K562 (cell line): ENCODE measurements at regions not wholly inside any gene's neighbourhood (a gene's known extent, or its start where the extent isn't known, plus 50 kb on each side); places are given as distances from the start of the nearest gene placed in this dataset.

Experiments used
- ATAC-seq: fragments of 200-7000 bp; cut with Tn5 transposase; 3 replicates; pipeline ENCODE4 v1.9.1; 2020; ENCODE audit warnings: moderate library complexity
- BruUV-seq: library from RNA; stranded (reverse); fragments of 400-500 nt; replicated peaks from 2 replicates; lab custom pipeline; 2021; lab: Mats Ljungman, UMichigan
- CTCF ChIA-PET: fragments of 300-600 bp; formaldehyde crosslinking; extraction: SDS; loops from one replicate; lab custom pipeline; 2021; ENCODE audit warnings: low intra/inter-chr PET ratio; lab: Yijun Ruan, JAX
- POLR2A ChIA-PET: fragments of 300-600, 350-650 bp; sonication (Branson Sonifier 250); formaldehyde crosslinking; extraction: SDS; loops from one replicate; lab custom pipeline; 2021; ENCODE audit warnings: antibody characterized with exemption, inconsistent platforms; lab: Yijun Ruan, JAX
- DNase-seq, 4 experiments: peaks; one replicate each; pipeline versions ENCODE4 v3.0.0 to v3.0.0-alpha.2; 2011 to 2018; ENCODE audit warnings: low spot score in 3 of 4, mixed read lengths in 3 of 4; ENCODE audit errors: extremely low read depth in 1 of 4
- FAIRE-seq: peaks from 2 replicates; lab custom pipeline; 2011; peaks lifted over from hg19 to GRCh38; lab: Jason Lieb, UNC
- H2AFZ ChIP-seq: 2 replicates; pipeline ENCODE4 v1.6.0; 2011; ENCODE audit warnings: low read depth, low read length, control low read depth, inconsistent platforms
- H3K27ac ChIP-seq: fragments of 200-600 bp; 3 replicates; pipeline ENCODE4 v1.8.0; 2011; ENCODE audit warnings: low read depth, mild to moderate bottlenecking, control low read depth, inconsistent platforms, low read length, moderate library complexity, mixed read lengths; ENCODE audit errors: extremely low read depth
- H3K27me3 ChIP-seq, 2 experiments: fragments of 300-600 bp in 1 of 2; 2 replicates in 1 of 2; 3 replicates in 1 of 2; pipeline versions ENCODE4 v1.6.0 to v1.8.0; 2011; ENCODE audit warnings: inconsistent platforms in 2 of 2, low read length in 2 of 2, mild to moderate bottlenecking in 1 of 2, mixed read lengths in 1 of 2, moderate library complexity in 1 of 2; ENCODE audit not compliant: control insufficient read depth in 2 of 2, insufficient read depth in 2 of 2
- H3K36me3 ChIP-seq: fragments of 300-600 bp; 3 replicates; pipeline ENCODE4 v1.8.0; 2011; ENCODE audit warnings: mild to moderate bottlenecking, low read length, inconsistent platforms; ENCODE audit not compliant: control insufficient read depth, insufficient read depth
- H3K4me1 ChIP-seq, 2 experiments: fragments of 200-600 bp in 1 of 2; replicated peaks in 1 of 2; 2 replicates in 1 of 2; 3 replicates in 1 of 2; pipeline versions ENCODE4 v1.5.1 to v1.8.0; 2011; ENCODE audit warnings: inconsistent platforms in 2 of 2, low read length in 2 of 2, mild to moderate bottlenecking in 1 of 2, mixed read lengths in 1 of 2, moderate library complexity in 1 of 2; ENCODE audit not compliant: control insufficient read depth in 2 of 2, insufficient read depth in 2 of 2
- H3K4me2 ChIP-seq: 2 replicates; pipeline ENCODE4 v1.6.1; 2011; ENCODE audit warnings: low read length, control low read depth, inconsistent platforms, mixed read lengths; ENCODE audit not compliant: insufficient read depth
- H3K4me3 ChIP-seq: fragments of 200-600 bp; sonication (generic), shearing (Covaris generic); 2 replicates; pipeline ENCODE4 v1.5.1; 2016; ENCODE audit warnings: control low read depth, inconsistent platforms
- H3K79me2 ChIP-seq: fragments of 200-600 bp; 3 replicates; pipeline ENCODE4 v1.8.0; 2011; ENCODE audit warnings: low read length, inconsistent platforms; ENCODE audit not compliant: control insufficient read depth, insufficient read depth
- H3K9ac ChIP-seq, 2 experiments: 2 replicates each; pipeline versions ENCODE4 v1.6.0 to v1.6.1; 2011; ENCODE audit warnings: low read depth in 2 of 2, low read length in 2 of 2, control low read depth in 1 of 2, inconsistent platforms in 1 of 2, mild to moderate bottlenecking in 1 of 2, mixed read lengths in 1 of 2; ENCODE audit not compliant: insufficient read depth in 1 of 2
- H3K9me1 ChIP-seq: one replicate; pipeline ENCODE4 v1.6.0; 2011; ENCODE audit warnings: inconsistent platforms, mild to moderate bottlenecking, low read length, moderate library complexity; ENCODE audit not compliant: control insufficient read depth, insufficient read depth
- H3K9me3 ChIP-seq: replicated peaks from 2 replicates; pipeline ENCODE4 v1.5.1; 2011; ENCODE audit warnings: low read depth, low read length, inconsistent platforms; ENCODE audit not compliant: control insufficient read depth, insufficient read depth
- H4K20me1 ChIP-seq: replicated peaks from 2 replicates; pipeline ENCODE4 v1.6.1; 2011; ENCODE audit warnings: low read length, inconsistent platforms, mixed read lengths; ENCODE audit not compliant: control insufficient read depth, insufficient read depth
- CREB3 ChIP-seq: fragments of 450-650 bp; conservative IDR thresholded peaks from 2 replicates; pipeline ENCODE4 v1.6.1; 2016; ENCODE audit warnings: missing genetic modification characterization, low read depth, mild to moderate bottlenecking, missing compliant biosample characterization, moderate library complexity
- DACH1 ChIP-seq: fragments of 450-650 bp; IDR thresholded peaks from 2 replicates; pipeline ENCODE4 v1.6.1; 2018; ENCODE audit not compliant: partially characterized antibody
- FIP1L1 ChIP-seq: fragments of 200-400 bp; formaldehyde crosslinking; IDR thresholded peaks from 2 replicates; pipeline ENCODE4 v1.6.1; 2018; ENCODE audit warnings: mild to moderate bottlenecking, low read depth, low read length; ENCODE audit not compliant: poor library complexity, severe bottlenecking
- KAT8 ChIP-seq: fragments of 450-650 bp; IDR thresholded peaks from 2 replicates; pipeline ENCODE4 v1.6.1; 2016; ENCODE audit warnings: low read depth, mild to moderate bottlenecking
- KHSRP ChIP-seq: fragments of 450-650 bp; IDR thresholded peaks from 2 replicates; pipeline ENCODE4 v1.6.1; 2017
- MAX ChIP-seq: sonication (generic); formaldehyde crosslinking; IDR thresholded peaks from 2 replicates; pipeline ENCODE4 v1.9.0; 2022; ENCODE audit warnings: mild to moderate bottlenecking, missing genetic modification reagents
- OTX1 ChIP-seq: fragments of 450-650 bp; formaldehyde crosslinking; IDR thresholded peaks from 2 replicates; pipeline ENCODE4 v1.4.0; 2022; ENCODE audit warnings: mild to moderate bottlenecking
- SMAD1 ChIP-seq: fragments of 150-350 bp; IDR thresholded peaks from 2 replicates; pipeline ENCODE4 v1.6.1; 2014; ENCODE audit warnings: low read length, low read depth; ENCODE audit not compliant: partially characterized antibody
- SRSF9 ChIP-seq: fragments of 200-400 bp; formaldehyde crosslinking; IDR thresholded peaks from 2 replicates; pipeline ENCODE4 v1.6.1; 2017; ENCODE audit warnings: low read depth, low read length, borderline replicate concordance
- TFE3 ChIP-seq: fragments of 450-650 bp; formaldehyde crosslinking; IDR thresholded peaks from 2 replicates; pipeline ENCODE4 v1.4.0; 2020; ENCODE audit warnings: mild to moderate bottlenecking, mixed read lengths
- VEZF1 ChIP-seq: fragments of 200-800 bp; sonication (Bioruptor generic); IDR thresholded peaks from 2 replicates; pipeline ENCODE4 v1.6.1; 2017; ENCODE audit warnings: missing genetic modification characterization, missing compliant biosample characterization
- ZBTB33 ChIP-seq: sonication (generic); formaldehyde crosslinking; IDR thresholded peaks from 2 replicates; pipeline ENCODE4 v1.8.1; 2023; ENCODE audit warnings: mild to moderate bottlenecking, missing genetic modification reagents
- ZFPM2 ChIP-seq: fragments of 250-450 bp; sonication (Bioruptor Pico); IDR thresholded peaks from 2 replicates; pipeline ENCODE4 v1.5.1; 2022; ENCODE audit warnings: mild to moderate bottlenecking
- ZNF263 ChIP-seq: sonication (generic); formaldehyde crosslinking; IDR thresholded peaks from 2 replicates; pipeline ENCODE4 v1.8.0; 2022; ENCODE audit warnings: mild to moderate bottlenecking, missing genetic modification reagents, borderline replicate concordance
- WGBS: fragments of 100-300 bp; shearing (Covaris generic); methylation state at CpG from one replicate; pipeline ENCODE4 v1.1.6; 2016; ENCODE audit warnings: low coverage, mixed read lengths; ENCODE audit not compliant: insufficient coverage; ENCODE audit errors: missing lambda C conversion rate; 5-methylcytosine and 5-hydroxymethylcytosine counted together
- in situ Hi-C: fragments of 300-500 bp; cut with MboI; formaldehyde crosslinking; loops from 4 replicates; pipeline ENCODE4 v1.15.0; 2018; ENCODE audit warnings: inconsistent platforms, mixed read lengths
- intact Hi-C: fragments of 100-400 bp; cut with micrococcal nuclease; formaldehyde crosslinking; loops from 2 replicates; pipeline ENCODE4 v1.14.2; 2022

- TF ChIP-seq CREB3 (tag) (no peak), SRSF9 (no peak), KHSRP (no peak)
Measured at GRCh38 chr3:106518516-106518915, 649.7 kb upstream of the CBLB start (continued).

GRCh38 chr3:106522397-106522796 lies 653.6 kb upstream of the CBLB start:
- Histone ChIP-seq H3K4me1 (no peaks in the 10 kb centered on the region), H3K27ac (no peak overlapping the region), H3K4me2 (no peak overlapping the region), H4K20me1 (no peaks in the 10 kb centered on the region), H3K27me3 (no peaks in the 10 kb centered on the region), H2AFZ (no peak overlapping the region), H3K9ac (no peak overlapping the region), H3K9me1 (no peaks in the 10 kb centered on the region), H3K9me3 (no peaks in the 10 kb centered on the region), H3K4me3 (no peak overlapping the region), H3K79me2 (no peaks in the 10 kb centered on the region), H3K36me3 (no peaks in the 10 kb centered on the region)
- DNase-seq (no peak), FAIRE-seq (no peak), ATAC-seq (no peak)
- 4% methylated on average over 4 of the region's 4 CpGs for WGBS
- in situ Hi-C loops (no loop called here), intact Hi-C loops (no loop called here)
- ChIA-PET CTCF (no interaction called here), POLR2A (no interaction called here)
- no TSS peak for BruUV-seq
- TF ChIP-seq ZFPM2 (CRISPR knock-in tag) (no peak), VEZF1 (CRISPR knock-in tag) (no peak), TFE3 (CRISPR knock-in tag) (no peak), MAX (no peak), SMAD1 (no peak), ZBTB33 (CRISPR knock-in tag) (no peak), KAT8 (no peak), OTX1 (CRISPR knock-in tag) (no peak), FIP1L1 (no peak), DACH1 (no peak), ZNF263 (CRISPR knock-in tag) (no peak)
